ENCODE measurements at regions not wholly inside any gene's neighbourhood (a gene's known extent, or its start where the extent isn't known, plus 50 kb on each side); places are given as distances from the start of the nearest gene placed in this dataset.
A peak's percentile ranks its signal among the peaks of the same experiment; 100 is the strongest.

- Histone ChIP-seq H3K4me3 (no peak overlapping the region), H3K4me1 (no peaks in the 10 kb centered on the region), H3K9me3 (no peaks in the 10 kb centered on the region), H3K36me3 (no peaks in the 10 kb centered on the region), H3K27ac (no peak overlapping the region), H3K27me3 (no peaks in the 10 kb centered on the region)
- DNase-seq (no peak), ATAC-seq (no peak)
- TF ChIP-seq POLR2A (IDR thresholded peaks at IDR 0.05), result no peak
- TF ChIP-seq CTCF (IDR thresholded peaks at IDR 0.05 in 4 of 5, conservative IDR thresholded peaks at IDR 0.05 in 1 of 5), result no peak
- in situ Hi-C loops (cut with MboI; ENCODE audit: low sequenced_read_pairs in 4 of 4), result no loop called here
- intact Hi-C loops (cut with DNase I; ENCODE audit: low total_unique reads), result no loop called here
Measured at GRCh38 chr20:7362601-7363000, 577.7 kb downstream of the HAO1 start.

GRCh38 chr20:7366189-7366588 is 574.1 kb downstream of the HAO1 start:
- in situ Hi-C loops (cut with MboI; ENCODE audit: low sequenced_read_pairs in 4 of 4) (no loop called here), intact Hi-C loops (cut with DNase I; ENCODE audit: low total_unique reads) (no loop called here)

GRCh38 chr20:7371518-7372163 is 568.6 kb downstream of the HAO1 start:
- in situ Hi-C loops (cut with MboI; ENCODE audit: low sequenced_read_pairs in 4 of 4), result no loop called here
- intact Hi-C loops (cut with DNase I; ENCODE audit: low total_unique reads), result no loop called here
- ATAC-seq, result no peak

More at GRCh38 chr20:7366189-7366588, 574.1 kb downstream of the HAO1 start:
- Histone ChIP-seq H3K9me3 (no peaks in the 10 kb centered on the region), H3K4me3 (no peak overlapping the region), H3K4me1 (no peaks in the 10 kb centered on the region), H3K27ac (no peak overlapping the region), H3K27me3 (no peaks in the 10 kb centered on the region), H3K36me3 (no peaks in the 10 kb centered on the region)
- TF ChIP-seq CTCF (IDR thresholded peaks at IDR 0.05 in 4 of 5, conservative IDR thresholded peaks at IDR 0.05 in 1 of 5), result no peak
- no peak for TF ChIP-seq POLR2A (IDR thresholded peaks at IDR 0.05)
- DNase-seq (no peak), ATAC-seq (no peak)

DNA sequence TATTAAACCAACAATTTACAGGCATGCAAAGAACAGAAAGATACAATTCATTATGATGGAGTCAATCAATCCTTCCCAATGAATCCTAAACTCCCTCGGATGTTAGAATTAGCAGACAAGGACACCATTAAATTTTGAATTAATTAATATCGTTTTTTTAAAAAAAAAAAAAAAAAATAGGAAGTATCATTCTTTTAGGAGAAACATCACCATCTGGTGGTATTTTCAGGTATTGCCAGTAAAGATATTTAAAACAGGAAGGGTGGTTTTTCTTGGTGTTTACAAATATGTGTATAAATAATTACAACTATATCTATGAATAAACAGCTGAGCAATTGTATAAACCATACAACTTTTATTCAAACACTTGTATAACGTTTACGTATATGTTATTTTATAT is 564.4 kb downstream of the HAO1 start:
- ATAC-seq (no peak), DNase-seq (no peak)
- Histone ChIP-seq H3K27ac (no peak overlapping the region), H3K27me3 (no peaks in the 10 kb centered on the region), H3K9me3 (no peaks in the 10 kb centered on the region), H3K4me1 (no peaks in the 10 kb centered on the region), H3K4me3 (no peak overlapping the region), H3K36me3 (no peaks in the 10 kb centered on the region)
- in situ Hi-C loops (cut with MboI; ENCODE audit: low sequenced_read_pairs in 4 of 4) (no loop called here), intact Hi-C loops (cut with DNase I; ENCODE audit: low total_unique reads) (no loop called here)
- TF ChIP-seq POLR2A (IDR thresholded peaks at IDR 0.05) (no peak), CTCF (IDR thresholded peaks at IDR 0.05 in 4 of 5, conservative IDR thresholded peaks at IDR 0.05 in 1 of 5) (peak in 2 of 5 experiments; percentile 12 to 22)

More at GRCh38 chr20:7371518-7372163, 568.6 kb downstream of the HAO1 start:
- TF ChIP-seq POLR2A (IDR thresholded peaks at IDR 0.05), result no peak
- no peak for TF ChIP-seq CTCF (IDR thresholded peaks at IDR 0.05 in 4 of 5, conservative IDR thresholded peaks at IDR 0.05 in 1 of 5)
- H3K27ac ChIP-seq, result no peak overlapping the region
- DNase-seq, result no peak
- no peaks in the 10 kb centered on the region for H3K4me1 ChIP-seq
- H3K27me3 ChIP-seq, result no peaks in the 10 kb centered on the region
- H3K36me3 ChIP-seq, result no peaks in the 10 kb centered on the region
- no peaks in the 10 kb centered on the region for H3K9me3 ChIP-seq
- H3K4me3 ChIP-seq, result no peak overlapping the region
